Liver (tissue), 8 donors: ENCODE measurements at regions not wholly inside any gene's neighbourhood (a gene's known extent, or its start where the extent isn't known, plus 50 kb on each side); places are given as distances from the start of the nearest gene placed in this dataset.

Source experiments
- DNase-seq: peaks from one replicate; pipeline ENCODE4 v3.0.0-alpha.2; 2017; ENCODE audit warnings: low spot score
- H3K27ac ChIP-seq, 2 donors: one replicate each; pipeline ENCODE4 v1.7.0; 2013; ENCODE audit warnings: inconsistent platforms in 2 of 2, low read length in 2 of 2, control low read depth in 1 of 2, low read depth in 1 of 2, mild to moderate bottlenecking in 1 of 2
- H3K27me3 ChIP-seq, 4 donors: one replicate each; pipeline versions ENCODE4 v1.6.1 to v1.7.0; 2013; ENCODE audit warnings: low read length in 3 of 4, inconsistent platforms in 1 of 4, mild to moderate bottlenecking in 1 of 4, moderate library complexity in 1 of 4; ENCODE audit not compliant: control insufficient read depth in 4 of 4, insufficient read depth in 4 of 4
- H3K36me3 ChIP-seq, 4 donors: one replicate each; pipeline versions ENCODE4 v1.6.1 to v1.7.0; 2013; ENCODE audit warnings: low read length in 3 of 4, mild to moderate bottlenecking in 3 of 4, low read depth in 1 of 4, moderate library complexity in 1 of 4; ENCODE audit not compliant: control insufficient read depth in 4 of 4, insufficient read depth in 3 of 4
- H3K4me1 ChIP-seq, 4 donors: one replicate each; pipeline versions ENCODE4 v1.6.1 to v1.7.0; 2013; ENCODE audit warnings: low read length in 3 of 4, mild to moderate bottlenecking in 3 of 4, moderate library complexity in 1 of 4; ENCODE audit not compliant: control insufficient read depth in 4 of 4, insufficient read depth in 4 of 4
- H3K4me3 ChIP-seq, 3 donors: one replicate each; pipeline versions ENCODE4 v1.6.1 to v1.7.0; 2013; ENCODE audit warnings: low read length in 3 of 3, control low read depth in 1 of 3, low read depth in 1 of 3, mild to moderate bottlenecking in 1 of 3
- H3K9ac ChIP-seq, 2 donors: one replicate each; pipeline ENCODE4 v1.7.0; 2013; ENCODE audit warnings: low read length in 2 of 2, mild to moderate bottlenecking in 2 of 2, moderate library complexity in 2 of 2, control low read depth in 1 of 2, low read depth in 1 of 2
- H3K9me3 ChIP-seq, 4 donors: one replicate each; pipeline versions ENCODE4 v1.6.1 to v1.7.0; 2013; ENCODE audit warnings: low read length in 3 of 4; ENCODE audit not compliant: control insufficient read depth in 4 of 4
- EGR1 ChIP-seq, 2 donors: IDR thresholded peaks; 2 replicates each; pipeline ENCODE4 v1.6.1; 2016 to 2018; ENCODE audit warnings: antibody characterized with exemption in 2 of 2, low read depth in 2 of 2
- FOXA1 ChIP-seq: IDR thresholded peaks from 2 replicates; pipeline ENCODE4 v1.6.1; 2016; ENCODE audit warnings: antibody characterized with exemption
- FOXA2 ChIP-seq: IDR thresholded peaks from 2 replicates; pipeline ENCODE4 v1.6.1; 2016; ENCODE audit warnings: antibody characterized with exemption
- GABPA ChIP-seq, 2 donors: IDR thresholded peaks in 1 of 2; conservative IDR thresholded peaks in 1 of 2; 2 replicates each; pipeline ENCODE4 v1.6.1; 2016; ENCODE audit warnings: antibody characterized with exemption in 2 of 2, mild to moderate bottlenecking in 1 of 2, moderate library complexity in 1 of 2
- HNF4A ChIP-seq, 2 donors: conservative IDR thresholded peaks; 2 replicates each; pipeline ENCODE4 v1.6.1; 2016; ENCODE audit warnings: antibody characterized with exemption in 2 of 2, mild to moderate bottlenecking in 2 of 2
- HNF4G ChIP-seq: IDR thresholded peaks from 2 replicates; pipeline ENCODE4 v1.6.1; 2016; ENCODE audit warnings: antibody characterized with exemption
- JUND ChIP-seq, 2 donors: IDR thresholded peaks; 2 replicates each; pipeline ENCODE4 v1.6.1; 2016; ENCODE audit warnings: antibody characterized with exemption in 2 of 2
- NR2F2 ChIP-seq: IDR thresholded peaks from 2 replicates; pipeline ENCODE4 v1.6.1; 2016; ENCODE audit warnings: antibody characterized with exemption
- RAD21 ChIP-seq, 2 donors: IDR thresholded peaks; 2 replicates each; pipeline ENCODE4 v1.6.1; 2016; ENCODE audit warnings: antibody characterized with exemption in 2 of 2, mild to moderate bottlenecking in 2 of 2
- RXRA ChIP-seq, 2 donors: IDR thresholded peaks; 2 replicates each; pipeline ENCODE4 v1.6.1; 2017 to 2018; ENCODE audit warnings: antibody characterized with exemption in 2 of 2, mild to moderate bottlenecking in 1 of 2
- SP1 ChIP-seq: IDR thresholded peaks from 2 replicates; pipeline ENCODE4 v1.6.1; 2018; ENCODE audit warnings: antibody characterized with exemption, mild to moderate bottlenecking
- TAF1 ChIP-seq: conservative IDR thresholded peaks from 2 replicates; pipeline ENCODE4 v1.6.1; 2016; ENCODE audit warnings: antibody characterized with exemption, mild to moderate bottlenecking
- YY1 ChIP-seq: IDR thresholded peaks from 2 replicates; pipeline ENCODE4 v1.6.1; 2016; ENCODE audit warnings: antibody characterized with exemption, mild to moderate bottlenecking
- WGBS: extraction: QIAGEN DNeasy Blood & Tissue Kit; methylation state at CpG from one replicate; pipeline ENCODE4 v1.1.7; 2013; 5-methylcytosine and 5-hydroxymethylcytosine counted together
- TF ChIP-seq, protein P1 (sequence below): IDR thresholded peaks from 2 replicates; pipeline ENCODE4 v1.6.1; 2016; ENCODE audit warnings: antibody characterized with exemption
- TF ChIP-seq, protein P2 (sequence below): IDR thresholded peaks from 2 replicates; pipeline ENCODE4 v1.6.1; 2016; ENCODE audit warnings: antibody characterized with exemption
- TF ChIP-seq, protein P3 (sequence below): IDR thresholded peaks from 2 replicates; pipeline ENCODE4 v1.6.1; 2016; ENCODE audit warnings: antibody characterized with exemption, mild to moderate bottlenecking
- TF ChIP-seq, protein P4 (sequence below): fragments of 150-350 bp; IDR thresholded peaks from 2 replicates; pipeline ENCODE4 v1.5.1; 2017; ENCODE audit warnings: improper control_type of control experiment, low read depth, low read length; ENCODE audit not compliant: missing input control
- TF ChIP-seq, protein P5 (sequence below): IDR thresholded peaks from 2 replicates; pipeline ENCODE4 v1.6.1; 2016; ENCODE audit warnings: antibody characterized with exemption
- donor health status: healthy.
- donor health status: healthy.
- donor health status: healthy.
- donor health status: healthy.
- donor health status: healthy.

DNA sequence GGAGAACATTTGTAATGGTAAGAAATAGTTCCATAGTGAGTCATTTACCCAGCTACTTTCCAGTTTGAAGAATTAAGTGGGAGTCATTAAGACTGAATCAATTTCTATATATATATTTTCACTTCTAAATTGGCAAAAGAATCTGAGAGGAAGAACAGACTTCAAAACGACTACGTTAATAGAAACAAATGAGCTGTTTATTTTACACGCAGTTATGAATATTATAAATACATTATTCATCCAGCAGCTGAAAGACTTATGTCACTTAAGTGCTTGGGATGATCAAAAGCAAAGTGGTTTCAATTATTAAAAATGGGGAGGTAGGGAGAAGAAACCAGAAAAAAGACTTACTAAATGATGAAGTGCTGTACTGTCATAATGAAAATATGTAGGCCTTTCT is 260.5 kb upstream of the DDX53 start:
- Histone ChIP-seq H3K36me3 (no peaks in the 10 kb centered on the region), H3K9me3 (peaks cover 0 to 1% (median 0%) of the 10 kb centered on the region in 4 donors), H3K4me3 (no peak overlapping the region), H3K27me3 (peaks cover 0 to 7% (median 0%) of the 10 kb centered on the region in 4 donors), H3K4me1 (no peaks in the 10 kb centered on the region), H3K27ac (no peak overlapping the region), H3K9ac (no peak overlapping the region)
- DNase-seq: no peak
- TF ChIP-seq YY1: no peak
- TF ChIP-seq, protein P1, sequence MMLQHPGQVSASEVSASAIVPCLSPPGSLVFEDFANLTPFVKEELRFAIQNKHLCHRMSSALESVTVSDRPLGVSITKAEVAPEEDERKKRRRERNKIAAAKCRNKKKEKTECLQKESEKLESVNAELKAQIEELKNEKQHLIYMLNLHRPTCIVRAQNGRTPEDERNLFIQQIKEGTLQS: no peak
- no peak for TF ChIP-seq EGR1 (IDR thresholded peaks at IDR 0.05; ENCODE audit: low read depth in 2 of 2)
- no peak for TF ChIP-seq SP1
- TF ChIP-seq JUND (IDR thresholded peaks at IDR 0.05): no peak
- TF ChIP-seq, protein P2, sequence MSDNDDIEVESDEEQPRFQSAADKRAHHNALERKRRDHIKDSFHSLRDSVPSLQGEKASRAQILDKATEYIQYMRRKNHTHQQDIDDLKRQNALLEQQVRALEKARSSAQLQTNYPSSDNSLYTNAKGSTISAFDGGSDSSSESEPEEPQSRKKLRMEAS: no peak
- no peak for TF ChIP-seq RXRA (IDR thresholded peaks at IDR 0.05)
- TF ChIP-seq GABPA (IDR thresholded peaks at IDR 0.05 in 1 of 2, conservative IDR thresholded peaks at IDR 0.05 in 1 of 2): no peak
- no peak for TF ChIP-seq NR2F2
- no peak for TF ChIP-seq HNF4G
- TF ChIP-seq, protein P3, sequence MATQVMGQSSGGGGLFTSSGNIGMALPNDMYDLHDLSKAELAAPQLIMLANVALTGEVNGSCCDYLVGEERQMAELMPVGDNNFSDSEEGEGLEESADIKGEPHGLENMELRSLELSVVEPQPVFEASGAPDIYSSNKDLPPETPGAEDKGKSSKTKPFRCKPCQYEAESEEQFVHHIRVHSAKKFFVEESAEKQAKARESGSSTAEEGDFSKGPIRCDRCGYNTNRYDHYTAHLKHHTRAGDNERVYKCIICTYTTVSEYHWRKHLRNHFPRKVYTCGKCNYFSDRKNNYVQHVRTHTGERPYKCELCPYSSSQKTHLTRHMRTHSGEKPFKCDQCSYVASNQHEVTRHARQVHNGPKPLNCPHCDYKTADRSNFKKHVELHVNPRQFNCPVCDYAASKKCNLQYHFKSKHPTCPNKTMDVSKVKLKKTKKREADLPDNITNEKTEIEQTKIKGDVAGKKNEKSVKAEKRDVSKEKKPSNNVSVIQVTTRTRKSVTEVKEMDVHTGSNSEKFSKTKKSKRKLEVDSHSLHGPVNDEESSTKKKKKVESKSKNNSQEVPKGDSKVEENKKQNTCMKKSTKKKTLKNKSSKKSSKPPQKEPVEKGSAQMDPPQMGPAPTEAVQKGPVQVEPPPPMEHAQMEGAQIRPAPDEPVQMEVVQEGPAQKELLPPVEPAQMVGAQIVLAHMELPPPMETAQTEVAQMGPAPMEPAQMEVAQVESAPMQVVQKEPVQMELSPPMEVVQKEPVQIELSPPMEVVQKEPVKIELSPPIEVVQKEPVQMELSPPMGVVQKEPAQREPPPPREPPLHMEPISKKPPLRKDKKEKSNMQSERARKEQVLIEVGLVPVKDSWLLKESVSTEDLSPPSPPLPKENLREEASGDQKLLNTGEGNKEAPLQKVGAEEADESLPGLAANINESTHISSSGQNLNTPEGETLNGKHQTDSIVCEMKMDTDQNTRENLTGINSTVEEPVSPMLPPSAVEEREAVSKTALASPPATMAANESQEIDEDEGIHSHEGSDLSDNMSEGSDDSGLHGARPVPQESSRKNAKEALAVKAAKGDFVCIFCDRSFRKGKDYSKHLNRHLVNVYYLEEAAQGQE: no peak
- TF ChIP-seq, protein P4, sequence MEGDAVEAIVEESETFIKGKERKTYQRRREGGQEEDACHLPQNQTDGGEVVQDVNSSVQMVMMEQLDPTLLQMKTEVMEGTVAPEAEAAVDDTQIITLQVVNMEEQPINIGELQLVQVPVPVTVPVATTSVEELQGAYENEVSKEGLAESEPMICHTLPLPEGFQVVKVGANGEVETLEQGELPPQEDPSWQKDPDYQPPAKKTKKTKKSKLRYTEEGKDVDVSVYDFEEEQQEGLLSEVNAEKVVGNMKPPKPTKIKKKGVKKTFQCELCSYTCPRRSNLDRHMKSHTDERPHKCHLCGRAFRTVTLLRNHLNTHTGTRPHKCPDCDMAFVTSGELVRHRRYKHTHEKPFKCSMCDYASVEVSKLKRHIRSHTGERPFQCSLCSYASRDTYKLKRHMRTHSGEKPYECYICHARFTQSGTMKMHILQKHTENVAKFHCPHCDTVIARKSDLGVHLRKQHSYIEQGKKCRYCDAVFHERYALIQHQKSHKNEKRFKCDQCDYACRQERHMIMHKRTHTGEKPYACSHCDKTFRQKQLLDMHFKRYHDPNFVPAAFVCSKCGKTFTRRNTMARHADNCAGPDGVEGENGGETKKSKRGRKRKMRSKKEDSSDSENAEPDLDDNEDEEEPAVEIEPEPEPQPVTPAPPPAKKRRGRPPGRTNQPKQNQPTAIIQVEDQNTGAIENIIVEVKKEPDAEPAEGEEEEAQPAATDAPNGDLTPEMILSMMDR: no peak
- no peak for TF ChIP-seq FOXA2
- TF ChIP-seq RAD21 (IDR thresholded peaks at IDR 0.05): no peak
- TF ChIP-seq HNF4A (conservative IDR thresholded peaks at IDR 0.05): no peak
- TF ChIP-seq TAF1: no peak
- WGBS: 79% methylated on average over 3 of the region's 3 CpGs

DNA sequence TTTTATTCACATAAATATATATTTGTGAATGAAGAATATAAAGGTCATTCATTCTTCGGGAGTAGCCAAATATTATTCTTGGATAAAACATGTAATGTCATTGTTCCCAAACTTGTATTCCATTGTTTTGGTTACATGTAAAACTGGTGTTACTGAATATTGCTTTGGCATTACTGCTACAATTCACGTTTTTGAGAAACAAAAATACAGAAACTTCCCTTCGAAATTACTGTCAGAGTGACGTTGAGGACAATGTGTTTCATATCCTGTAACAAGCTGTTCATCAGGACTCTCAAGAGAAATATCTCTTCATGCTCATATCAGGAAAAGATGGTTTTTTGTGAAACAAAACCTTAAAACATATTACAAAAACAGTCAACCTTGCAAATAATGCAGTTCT is 258.9 kb upstream of the DDX53 start:
- no peaks in the 10 kb centered on the region for H3K36me3 ChIP-seq
- no peak for DNase-seq
- H3K27me3 ChIP-seq: peaks cover 0 to 3% (median 0%) of the 10 kb centered on the region in 4 donors
- H3K27ac ChIP-seq: no peak overlapping the region
- H3K9me3 ChIP-seq: no peaks in the 10 kb centered on the region
- no peaks in the 10 kb centered on the region for H3K4me1 ChIP-seq
- H3K9ac ChIP-seq: no peak overlapping the region
- 77% methylated on average over 4 of the region's 4 CpGs for WGBS
- no peak overlapping the region for H3K4me3 ChIP-seq
- TF ChIP-seq, protein P1: no peak
- no peak for TF ChIP-seq SP1
- TF ChIP-seq NR2F2: no peak
- TF ChIP-seq RXRA (IDR thresholded peaks at IDR 0.05): no peak
- TF ChIP-seq HNF4A (conservative IDR thresholded peaks at IDR 0.05): no peak
- no peak for TF ChIP-seq RAD21 (IDR thresholded peaks at IDR 0.05)
- TF ChIP-seq, protein P5, sequence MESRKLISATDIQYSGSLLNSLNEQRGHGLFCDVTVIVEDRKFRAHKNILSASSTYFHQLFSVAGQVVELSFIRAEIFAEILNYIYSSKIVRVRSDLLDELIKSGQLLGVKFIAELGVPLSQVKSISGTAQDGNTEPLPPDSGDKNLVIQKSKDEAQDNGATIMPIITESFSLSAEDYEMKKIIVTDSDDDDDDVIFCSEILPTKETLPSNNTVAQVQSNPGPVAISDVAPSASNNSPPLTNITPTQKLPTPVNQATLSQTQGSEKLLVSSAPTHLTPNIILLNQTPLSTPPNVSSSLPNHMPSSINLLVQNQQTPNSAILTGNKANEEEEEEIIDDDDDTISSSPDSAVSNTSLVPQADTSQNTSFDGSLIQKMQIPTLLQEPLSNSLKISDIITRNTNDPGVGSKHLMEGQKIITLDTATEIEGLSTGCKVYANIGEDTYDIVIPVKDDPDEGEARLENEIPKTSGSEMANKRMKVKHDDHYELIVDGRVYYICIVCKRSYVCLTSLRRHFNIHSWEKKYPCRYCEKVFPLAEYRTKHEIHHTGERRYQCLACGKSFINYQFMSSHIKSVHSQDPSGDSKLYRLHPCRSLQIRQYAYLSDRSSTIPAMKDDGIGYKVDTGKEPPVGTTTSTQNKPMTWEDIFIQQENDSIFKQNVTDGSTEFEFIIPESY: no peak
- TF ChIP-seq HNF4G: no peak
- no peak for TF ChIP-seq YY1
- TF ChIP-seq EGR1 (IDR thresholded peaks at IDR 0.05; ENCODE audit: low read depth in 2 of 2): no peak
- no peak for TF ChIP-seq GABPA (IDR thresholded peaks at IDR 0.05 in 1 of 2, conservative IDR thresholded peaks at IDR 0.05 in 1 of 2)
- TF ChIP-seq, protein P3: no peak
- TF ChIP-seq JUND (IDR thresholded peaks at IDR 0.05): no peak
- TF ChIP-seq TAF1: no peak
- TF ChIP-seq FOXA2: no peak
- TF ChIP-seq FOXA1: no peak
